ENCODE measurements at regions not wholly inside any gene's neighbourhood (a gene's known extent, or its start where the extent isn't known, plus 50 kb on each side); places are given as distances from the start of the nearest gene placed in this dataset.
"Not testable (repeated sequence)": the region's sequence is repeated elsewhere in the genome, so short reads cannot be mapped to it uniquely, and the experiment has no call there.

DNA sequence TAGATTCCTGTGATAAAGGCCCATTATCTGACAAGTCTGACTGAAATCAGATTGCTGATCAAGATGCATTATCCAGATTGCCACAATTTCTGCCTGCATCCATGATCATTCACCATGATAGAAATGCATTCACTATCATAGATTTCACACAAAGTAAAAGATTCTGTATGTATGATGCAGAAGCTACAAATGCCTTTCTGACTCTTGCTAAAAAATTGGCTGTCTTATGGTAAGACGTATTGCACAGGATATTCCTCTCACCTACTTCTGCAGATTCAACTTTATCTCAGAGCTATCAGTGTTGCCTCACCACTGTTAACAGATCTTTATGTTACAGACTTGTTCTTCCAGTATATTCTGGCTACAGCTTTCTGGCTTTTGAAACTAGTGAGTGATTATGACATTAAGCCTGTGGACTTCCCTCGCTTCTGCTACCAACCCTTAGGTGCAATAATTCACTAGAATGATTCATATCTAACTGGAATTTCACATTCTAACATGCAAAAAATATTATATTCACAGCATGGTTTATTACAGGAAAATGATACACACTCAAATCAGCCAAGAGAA, 955.3 kb downstream of the EPHA3 start:
- H3K4me3 ChIP-seq (ENCODE audit: low read depth, low read length): no peak overlapping the region
- 59% methylated on average over 2 of the region's 2 CpGs for WGBS
- no peaks in the 10 kb centered on the region for H3K4me1 ChIP-seq (ENCODE audit: insufficient read depth)
- H3K36me3 ChIP-seq (ENCODE audit: insufficient read depth): no peaks in the 10 kb centered on the region
- DNase-seq (ENCODE audit: extremely low spot score): no peak
- H3K27ac ChIP-seq (ENCODE audit: low read depth): no peak overlapping the region

DNA sequence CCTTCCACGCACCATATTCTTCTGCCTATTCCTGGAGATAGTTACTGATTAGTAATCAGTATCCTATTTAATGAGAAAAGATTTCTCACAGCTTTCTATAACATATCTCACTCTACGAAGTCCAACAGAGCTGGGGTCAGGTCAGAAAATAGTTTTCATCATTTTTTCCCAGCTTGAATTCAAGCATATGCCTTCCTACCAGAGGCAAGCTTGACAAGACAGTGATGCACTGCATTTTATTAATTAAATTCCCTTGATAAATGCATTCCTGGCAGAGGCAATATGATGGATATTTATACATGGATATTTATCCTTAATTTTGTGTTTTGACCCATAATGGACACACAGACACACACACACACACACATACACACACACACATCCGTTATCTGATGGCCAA, 961.4 kb downstream of the EPHA3 start:
- WGBS: 86% methylated on average over 3 of the region's 3 CpGs
- no peaks in the 10 kb centered on the region for H3K36me3 ChIP-seq (ENCODE audit: insufficient read depth)
- no peaks in the 10 kb centered on the region for H3K4me1 ChIP-seq (ENCODE audit: insufficient read depth)
- no peak overlapping the region for H3K4me3 ChIP-seq (ENCODE audit: low read depth, low read length)
- no peak for DNase-seq (ENCODE audit: extremely low spot score)
- no peak overlapping the region for H3K27ac ChIP-seq (ENCODE audit: low read depth)

DNA sequence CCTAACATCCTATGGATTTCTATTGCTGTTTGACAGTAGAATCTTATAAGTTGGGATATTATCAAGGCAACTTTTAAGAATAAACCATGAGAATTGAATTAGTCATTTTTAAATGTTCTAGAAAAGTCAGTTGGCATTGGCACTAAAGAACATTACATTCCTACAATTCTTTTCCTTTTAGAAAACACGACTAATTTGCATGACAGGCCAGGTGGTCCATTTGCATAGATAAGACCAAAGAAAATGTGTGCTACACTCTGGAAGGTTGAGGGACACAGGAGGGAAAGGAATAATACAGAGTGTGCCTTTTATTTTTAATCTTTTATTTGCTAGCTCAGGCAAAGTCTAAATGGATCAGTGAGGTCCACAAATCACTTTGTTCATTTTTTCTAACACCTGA, 962.3 kb downstream of the EPHA3 start:
- no peaks in the 10 kb centered on the region for H3K36me3 ChIP-seq (ENCODE audit: insufficient read depth)
- DNase-seq (ENCODE audit: extremely low spot score): no peak
- no peak overlapping the region for H3K4me3 ChIP-seq (ENCODE audit: low read depth, low read length)
- 41% methylated on average over 1 of the region's 1 CpG for WGBS
- H3K4me1 ChIP-seq (ENCODE audit: insufficient read depth): no peaks in the 10 kb centered on the region
- H3K27ac ChIP-seq (ENCODE audit: low read depth): no peak overlapping the region

DNA sequence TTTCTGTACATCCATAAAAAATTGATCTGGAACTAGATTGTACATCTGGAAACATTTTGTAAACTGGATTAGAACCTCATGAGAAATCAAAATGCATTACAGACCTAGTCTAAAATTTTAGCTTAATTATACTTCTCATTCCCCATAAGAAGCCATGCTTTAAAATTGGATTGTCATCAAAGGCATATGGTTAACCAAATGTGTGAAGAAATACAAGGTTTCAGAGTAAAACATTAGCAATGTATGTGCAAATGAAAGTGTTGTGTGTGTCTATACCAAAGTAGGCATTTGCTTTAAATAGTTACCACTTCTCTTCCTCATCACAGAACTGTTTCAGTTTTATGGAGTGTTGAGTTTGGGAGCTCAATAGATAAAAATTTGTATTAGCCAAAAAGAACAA, 968.7 kb downstream of the EPHA3 start:
- DNase-seq (ENCODE audit: extremely low spot score): no peak
- no peak overlapping the region for H3K27ac ChIP-seq (ENCODE audit: low read depth)
- no peaks in the 10 kb centered on the region for H3K36me3 ChIP-seq (ENCODE audit: insufficient read depth)
- no peak overlapping the region for H3K4me3 ChIP-seq (ENCODE audit: low read depth, low read length)
- no peaks in the 10 kb centered on the region for H3K4me1 ChIP-seq (ENCODE audit: insufficient read depth)

DNA sequence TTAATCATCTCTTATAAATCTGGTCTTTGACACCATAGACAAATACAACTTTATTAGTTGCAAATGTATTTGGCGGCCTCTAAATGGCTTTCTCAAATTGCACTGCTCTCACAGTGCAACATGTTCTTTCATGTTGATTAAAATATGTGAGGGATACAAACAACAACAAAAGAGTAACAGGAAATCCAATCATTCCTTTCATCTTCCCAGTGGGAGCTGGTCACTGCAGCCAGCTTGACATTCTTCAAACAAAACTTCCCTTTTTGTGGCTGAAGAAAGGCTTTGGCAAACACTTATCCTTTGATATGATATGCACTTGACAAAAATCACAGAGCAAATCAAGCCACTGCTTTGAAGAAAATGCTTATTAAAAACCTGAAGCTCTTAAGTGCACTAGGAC, 973.6 kb downstream of the EPHA3 start:
- H3K36me3 ChIP-seq (ENCODE audit: insufficient read depth): no peaks in the 10 kb centered on the region
- WGBS: 64% methylated on average over 1 of the region's 1 CpG
- H3K27ac ChIP-seq (ENCODE audit: low read depth): no peak overlapping the region
- no peak for DNase-seq (ENCODE audit: extremely low spot score)
- no peaks in the 10 kb centered on the region for H3K4me1 ChIP-seq (ENCODE audit: insufficient read depth)
- H3K4me3 ChIP-seq (ENCODE audit: low read depth, low read length): no peak overlapping the region

DNA sequence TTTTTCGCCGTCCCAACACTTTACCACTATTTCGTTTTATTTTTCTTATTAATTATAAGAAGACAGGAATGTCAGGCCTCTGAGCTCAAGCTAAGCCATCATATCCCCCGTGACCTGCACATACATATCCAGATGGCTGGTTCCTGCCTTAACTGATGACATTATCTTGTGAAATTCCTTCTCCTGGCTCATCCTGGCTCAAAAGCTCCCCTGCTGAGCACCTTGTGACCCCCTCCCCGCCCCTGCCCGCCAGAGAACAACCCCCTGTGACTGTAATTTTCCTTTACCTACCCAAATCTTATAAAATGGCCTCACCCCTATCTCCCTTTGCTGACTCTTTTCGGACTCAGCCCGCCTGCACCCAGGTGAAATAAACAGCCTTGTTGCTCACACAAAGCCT, 978.9 kb downstream of the EPHA3 start:
- H3K4me3 ChIP-seq (ENCODE audit: low read depth, low read length); H3K36me3 ChIP-seq (ENCODE audit: insufficient read depth); DNase-seq (ENCODE audit: extremely low spot score); H3K4me1 ChIP-seq (ENCODE audit: insufficient read depth); H3K27ac ChIP-seq (ENCODE audit: low read depth): not testable (repeated sequence)
- 88% methylated on average over 8 of the region's 8 CpGs for WGBS

DNA sequence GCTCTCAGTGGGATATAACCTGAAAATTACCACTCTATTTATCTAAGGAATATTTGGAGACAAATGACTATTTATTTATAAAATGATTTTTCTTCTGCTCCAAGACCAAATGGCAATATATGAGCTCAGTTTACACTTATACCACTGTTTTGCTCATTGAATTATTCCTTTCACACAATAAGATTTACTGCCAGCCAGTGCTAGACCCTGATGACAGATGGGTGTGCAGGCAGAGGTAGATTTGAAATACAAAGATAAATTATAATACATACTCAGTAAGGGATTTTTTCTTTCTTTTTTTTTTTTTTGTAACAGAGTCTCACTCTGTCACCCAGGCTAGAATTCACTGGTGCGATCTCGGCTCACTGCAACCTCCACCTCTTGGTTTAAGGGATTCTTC, 980.3 kb downstream of the EPHA3 start:
- H3K36me3 ChIP-seq (ENCODE audit: insufficient read depth): no peaks in the 10 kb centered on the region
- no peaks in the 10 kb centered on the region for H3K4me1 ChIP-seq (ENCODE audit: insufficient read depth)
- no peak overlapping the region for H3K27ac ChIP-seq (ENCODE audit: low read depth)
- whole genome bisulfite sequencing: 99% methylated on average over 2 of the region's 2 CpGs
- no peak for DNase-seq (ENCODE audit: extremely low spot score)
- H3K4me3 ChIP-seq (ENCODE audit: low read depth, low read length): no peak overlapping the region

DNA sequence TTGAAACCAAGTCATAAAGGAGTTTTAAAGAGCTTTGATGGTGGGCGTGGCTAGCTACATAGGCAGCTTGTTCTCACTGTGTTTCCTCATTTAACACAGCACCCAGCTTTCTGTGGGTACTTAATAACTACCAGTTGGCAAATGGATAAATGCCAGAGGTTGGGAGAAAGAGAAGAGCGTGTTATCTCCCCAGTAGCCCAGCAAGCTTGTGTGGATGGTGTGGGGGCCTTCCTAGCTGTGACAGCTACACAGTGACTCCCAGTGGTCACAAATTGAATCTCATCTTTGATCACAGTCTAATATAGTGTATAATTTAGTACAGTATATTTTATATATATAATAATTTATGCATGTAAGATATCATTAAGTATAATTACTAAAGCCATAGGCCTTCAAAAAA, 984.1 kb downstream of the EPHA3 start:
- no peak for DNase-seq (ENCODE audit: extremely low spot score)
- H3K4me3 ChIP-seq (ENCODE audit: low read depth, low read length): no peak overlapping the region

DNA sequence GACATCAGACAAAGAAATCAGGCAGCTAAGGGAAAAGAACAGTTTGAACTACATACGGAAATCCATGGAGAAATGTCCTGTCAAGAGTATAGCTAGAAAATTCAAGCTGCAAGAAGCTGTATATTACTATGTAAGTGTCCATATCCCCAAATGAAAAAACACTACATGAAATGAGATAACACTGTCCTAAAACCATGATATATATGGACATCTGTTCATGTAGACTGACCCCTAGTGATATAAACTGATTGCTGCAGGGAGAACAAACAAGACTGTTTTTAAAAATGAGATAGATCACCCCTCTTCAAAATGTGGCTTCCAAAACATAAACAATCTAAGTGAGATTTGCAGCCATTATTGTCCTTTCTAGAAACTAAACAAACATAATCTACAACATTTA, 985.6 kb downstream of the EPHA3 start:
- no peaks in the 10 kb centered on the region for H3K36me3 ChIP-seq (ENCODE audit: insufficient read depth)
- WGBS: 87% methylated on average over 1 of the region's 1 CpG
- H3K4me3 ChIP-seq (ENCODE audit: low read depth, low read length): no peak overlapping the region
- no peaks in the 10 kb centered on the region for H3K4me1 ChIP-seq (ENCODE audit: insufficient read depth)
- no peak for DNase-seq (ENCODE audit: extremely low spot score)
- H3K27ac ChIP-seq (ENCODE audit: low read depth): no peak overlapping the region

More for the DNA sequence above, 984.1 kb downstream of the EPHA3 start:
- Histone ChIP-seq H3K4me1 (ENCODE audit: insufficient read depth) (no peaks in the 10 kb centered on the region), H3K36me3 (ENCODE audit: insufficient read depth) (no peaks in the 10 kb centered on the region), H3K27ac (ENCODE audit: low read depth) (no peak overlapping the region)
- WGBS: 23% methylated on average over 2 of the region's 2 CpGs

DNA sequence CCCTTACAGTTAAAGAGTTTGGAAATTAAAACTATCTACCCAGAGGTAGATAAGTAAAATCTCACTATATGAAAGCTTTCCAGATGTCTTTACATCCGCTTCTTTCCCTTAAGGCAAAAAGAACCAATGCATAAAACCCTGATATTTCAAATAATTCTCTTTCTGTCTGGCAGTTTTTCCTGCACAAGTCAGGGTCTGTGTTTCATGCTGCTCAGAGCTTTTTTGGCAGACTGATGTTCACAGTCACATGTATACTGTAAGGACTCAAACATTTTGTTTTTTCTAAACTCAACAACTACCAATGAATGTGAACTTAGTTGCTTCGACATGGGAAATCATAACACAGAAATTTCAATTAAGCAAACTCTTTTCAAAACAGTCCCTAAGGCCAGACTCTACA, 988.4 kb downstream of the EPHA3 start:
- WGBS: 78% methylated on average over 2 of the region's 2 CpGs
- DNase-seq (ENCODE audit: extremely low spot score): no peak
- H3K36me3 ChIP-seq (ENCODE audit: insufficient read depth): no peaks in the 10 kb centered on the region
- no peak overlapping the region for H3K4me3 ChIP-seq (ENCODE audit: low read depth, low read length)
- H3K27ac ChIP-seq (ENCODE audit: low read depth): no peak overlapping the region
- no peaks in the 10 kb centered on the region for H3K4me1 ChIP-seq (ENCODE audit: insufficient read depth)

DNA sequence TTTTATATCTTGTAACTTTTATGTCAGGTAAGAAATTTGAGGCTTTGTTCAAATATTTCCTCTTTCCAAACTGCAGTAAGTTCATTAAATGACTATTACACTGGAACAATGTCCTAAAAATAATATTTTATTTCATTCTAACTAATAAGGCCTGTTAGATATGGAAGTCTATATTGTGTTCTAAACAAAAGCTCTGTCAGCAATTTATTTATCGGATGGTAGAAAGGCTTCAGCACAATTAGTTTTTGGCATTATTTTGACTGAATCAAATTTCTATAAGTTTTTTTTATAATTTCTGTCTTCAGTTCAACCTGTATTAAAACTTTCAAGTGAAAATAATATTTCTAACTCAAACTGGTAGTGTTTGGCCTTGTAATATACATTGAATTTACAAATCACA, 992.1 kb downstream of the EPHA3 start:
- H3K36me3 ChIP-seq (ENCODE audit: insufficient read depth): no peaks in the 10 kb centered on the region
- whole genome bisulfite sequencing: 97% methylated on average over 1 of the region's 1 CpG
- no peak overlapping the region for H3K4me3 ChIP-seq (ENCODE audit: low read depth, low read length)
- no peaks in the 10 kb centered on the region for H3K4me1 ChIP-seq (ENCODE audit: insufficient read depth)
- no peak overlapping the region for H3K27ac ChIP-seq (ENCODE audit: low read depth)
- DNase-seq (ENCODE audit: extremely low spot score): no peak

DNA sequence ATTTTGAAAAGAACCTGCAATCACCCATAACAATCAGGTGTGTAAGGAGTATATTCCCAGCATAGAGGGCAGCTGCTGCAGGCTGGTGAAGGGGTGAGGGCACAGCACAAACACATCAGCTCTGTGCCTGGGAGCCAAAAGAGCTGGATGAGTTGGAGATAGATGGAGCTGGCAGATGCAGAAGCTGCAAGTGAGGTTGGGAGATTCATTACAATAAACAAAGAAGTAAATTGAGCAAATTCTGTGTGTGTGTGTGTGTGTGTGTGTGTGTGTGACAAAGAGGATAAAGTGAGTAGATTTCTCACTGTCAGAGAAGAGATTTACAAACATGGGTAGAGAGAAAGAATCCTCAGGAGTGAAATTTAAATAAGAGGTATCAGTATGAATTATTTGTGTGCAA, 994.7 kb downstream of the EPHA3 start:
- Histone ChIP-seq H3K4me3 (ENCODE audit: low read depth, low read length) (no peak overlapping the region), H3K27ac (ENCODE audit: low read depth) (no peak overlapping the region), H3K36me3 (ENCODE audit: insufficient read depth) (no peaks in the 10 kb centered on the region), H3K4me1 (ENCODE audit: insufficient read depth) (no peaks in the 10 kb centered on the region)
- DNase-seq (ENCODE audit: extremely low spot score): no peak

DNA sequence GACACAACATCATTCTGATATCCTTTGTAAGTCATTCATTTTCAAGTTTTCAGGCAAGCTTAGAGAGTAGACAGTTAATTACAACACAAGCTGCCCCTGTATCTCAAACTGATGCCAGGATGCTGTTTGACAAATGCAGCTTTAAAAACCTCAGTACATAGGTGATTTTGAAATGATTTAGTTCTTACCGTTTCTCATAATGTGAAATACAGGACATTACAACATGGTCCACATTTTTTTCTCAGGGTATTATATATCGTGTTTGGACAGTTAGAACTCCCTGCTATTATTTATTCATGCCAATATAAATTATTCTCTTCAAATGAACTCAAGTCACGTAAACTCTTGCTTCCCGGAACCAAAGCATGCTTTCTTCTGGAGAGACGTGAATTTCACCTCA, 1013.9 kb downstream of the EPHA3 start:
- Histone ChIP-seq H3K4me1 (ENCODE audit: insufficient read depth) (no peaks in the 10 kb centered on the region), H3K27ac (ENCODE audit: low read depth) (no peak overlapping the region), H3K4me3 (ENCODE audit: low read depth, low read length) (no peak overlapping the region), H3K36me3 (ENCODE audit: insufficient read depth) (no peaks in the 10 kb centered on the region)
- no peak for DNase-seq (ENCODE audit: extremely low spot score)
- 55% methylated on average over 5 of the region's 5 CpGs for WGBS

DNA sequence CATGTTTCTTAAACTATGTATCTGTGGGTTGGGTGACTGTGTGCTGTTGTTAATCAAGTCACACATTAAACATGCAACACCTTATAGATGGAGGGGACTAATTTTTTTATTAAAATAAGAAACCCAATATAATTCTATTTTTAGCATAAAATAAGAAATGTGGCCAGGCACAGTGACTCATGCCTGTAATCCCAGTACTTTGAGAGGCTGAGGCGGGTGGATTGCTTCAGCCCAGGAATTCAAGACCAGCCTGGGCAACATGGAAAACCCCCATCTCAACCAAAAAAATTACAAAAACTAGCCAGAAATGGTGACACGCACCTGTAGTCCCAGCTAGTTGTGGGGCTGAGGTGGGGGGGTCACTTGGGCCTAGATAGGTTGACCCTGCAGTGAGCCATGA, 1021.0 kb downstream of the EPHA3 start:
- Histone ChIP-seq H3K36me3 (ENCODE audit: insufficient read depth) (no peaks in the 10 kb centered on the region), H3K27ac (ENCODE audit: low read depth) (no peak overlapping the region), H3K4me3 (ENCODE audit: low read depth, low read length) (no peak overlapping the region), H3K4me1 (ENCODE audit: insufficient read depth) (no peaks in the 10 kb centered on the region)
- 79% methylated on average over 2 of the region's 2 CpGs for WGBS
- DNase-seq (ENCODE audit: extremely low spot score): no peak

DNA sequence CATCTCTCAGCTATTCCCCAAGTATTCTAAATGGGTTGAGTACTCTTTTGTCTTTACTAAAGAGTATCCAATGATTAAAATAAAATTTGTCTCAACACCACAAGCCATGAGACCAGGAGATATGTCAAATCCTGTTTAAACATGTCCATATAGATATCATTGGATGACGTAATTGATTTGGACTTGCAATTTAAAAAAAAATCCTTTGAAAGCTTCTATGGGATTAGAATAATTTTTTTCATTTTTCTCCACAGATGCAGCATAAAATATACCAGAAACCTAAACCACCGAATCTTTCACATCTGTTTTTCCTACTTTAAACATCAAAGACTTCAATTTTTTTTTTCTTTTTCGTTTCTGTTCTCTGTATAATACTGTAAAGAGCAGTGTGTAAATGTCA, 1022.3 kb downstream of the EPHA3 start:
- Histone ChIP-seq H3K4me1 (ENCODE audit: insufficient read depth) (no peaks in the 10 kb centered on the region), H3K4me3 (ENCODE audit: low read depth, low read length) (no peak overlapping the region), H3K27ac (ENCODE audit: low read depth) (no peak overlapping the region), H3K36me3 (ENCODE audit: insufficient read depth) (no peaks in the 10 kb centered on the region)
- 66% methylated on average over 3 of the region's 3 CpGs for WGBS
- no peak for DNase-seq (ENCODE audit: extremely low spot score)

Measured in urinary bladder (tissue), 3 donors.